Lower leg skin (tissue), 3 donors: ENCODE measurements at regions not wholly inside any gene's neighbourhood (a gene's known extent, or its start where the extent isn't known, plus 50 kb on each side); places are given as distances from the start of the nearest gene placed in this dataset.

Experiments
- CTCF ChIP-seq, 3 donors: fragments of 450-650 bp; IDR thresholded peaks; one replicate each; pipeline ENCODE4 v1.5.1; 2016; ENCODE audit warnings: antibody characterized with exemption in 3 of 3, mild to moderate bottlenecking in 3 of 3, moderate library complexity in 2 of 3
- POLR2A ChIP-seq, 2 donors: fragments of 450-650 bp; IDR thresholded peaks; one replicate each; pipeline ENCODE4 v1.6.1; 2016 to 2017; ENCODE audit warnings: antibody characterized with exemption in 2 of 2, mild to moderate bottlenecking in 1 of 2, moderate library complexity in 1 of 2

DNA sequence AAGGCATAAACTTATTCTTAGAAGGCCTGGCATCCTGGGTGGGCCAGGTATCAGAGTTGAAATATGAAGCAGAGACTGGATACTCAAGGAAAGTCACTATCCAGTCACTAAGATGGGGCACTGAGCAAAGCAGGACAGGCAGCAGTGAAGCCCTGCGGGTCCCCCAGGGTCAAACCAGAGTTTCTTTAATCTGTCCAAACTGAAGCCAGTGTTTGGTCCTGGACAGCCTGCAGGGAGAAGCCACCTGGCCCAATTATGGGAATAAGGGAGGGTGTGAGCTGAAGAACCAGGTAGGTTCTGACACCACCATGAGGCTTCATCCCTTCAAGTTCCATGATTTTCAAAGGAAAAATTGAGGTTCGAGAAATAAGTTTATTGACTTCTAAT lies 109.7 kb upstream of the FOXN2 start:
- TF ChIP-seq CTCF (IDR thresholded peaks at IDR 0.05) (no peak), POLR2A (IDR thresholded peaks at IDR 0.05) (no peak)
